RWPE2 (cell line): ENCODE measurements at regions not wholly inside any gene's neighbourhood (a gene's known extent, or its start where the extent isn't known, plus 50 kb on each side); places are given as distances from the start of the nearest gene placed in this dataset.
A peak's percentile ranks its signal among the peaks of the same experiment; 100 is the strongest.

Source experiments
- ATAC-seq: fragments of 200-7000 bp; cut with Tn5 transposase; 3 replicates; pipeline ENCODE4 v1.9.1; 2021; ENCODE audit warnings: low read depth
- DNase-seq: peaks from one replicate; pipeline ENCODE4 v3.0.0-alpha.2; 2020; ENCODE audit warnings: low spot score
- H3K27ac ChIP-seq: fragments of 450-650 bp; 2 replicates; pipeline ENCODE4 v1.5.1; 2017; ENCODE audit warnings: mild to moderate bottlenecking; ENCODE audit not compliant: poor library complexity, severe bottlenecking
- H3K27me3 ChIP-seq: fragments of 250-450 bp; sonication (Bioruptor Pico); 2 replicates; pipeline ENCODE4 v1.5.1; 2021; ENCODE audit warnings: mild to moderate bottlenecking, moderate library complexity; ENCODE audit not compliant: insufficient read depth, poor library complexity, severe bottlenecking
- H3K36me3 ChIP-seq: fragments of 250-450 bp; sonication (Bioruptor Pico); 2 replicates; pipeline ENCODE4 v1.5.1; 2020; ENCODE audit warnings: low read depth, mild to moderate bottlenecking, moderate library complexity
- H3K4me1 ChIP-seq: fragments of 250-450 bp; sonication (Bioruptor Pico); 2 replicates; pipeline ENCODE4 v1.5.1; 2021; ENCODE audit warnings: mild to moderate bottlenecking, moderate library complexity; ENCODE audit not compliant: insufficient read depth, poor library complexity, severe bottlenecking
- H3K4me3 ChIP-seq: fragments of 250-450 bp; sonication (Bioruptor Pico); 2 replicates; pipeline ENCODE4 v1.5.1; 2021; ENCODE audit warnings: mild to moderate bottlenecking, moderate library complexity; ENCODE audit not compliant: severe bottlenecking
- H3K9me3 ChIP-seq: fragments of 250-450 bp; sonication (Bioruptor Pico); 2 replicates; pipeline ENCODE4 v1.5.1; 2021; ENCODE audit warnings: mild to moderate bottlenecking, moderate library complexity; ENCODE audit not compliant: severe bottlenecking
- CTCF ChIP-seq: fragments of 450-650 bp; IDR thresholded peaks from one replicate; pipeline ENCODE4 v1.5.1; 2017; ENCODE audit warnings: mild to moderate bottlenecking, moderate library complexity; ENCODE audit not compliant: poor library complexity, severe bottlenecking

DNA sequence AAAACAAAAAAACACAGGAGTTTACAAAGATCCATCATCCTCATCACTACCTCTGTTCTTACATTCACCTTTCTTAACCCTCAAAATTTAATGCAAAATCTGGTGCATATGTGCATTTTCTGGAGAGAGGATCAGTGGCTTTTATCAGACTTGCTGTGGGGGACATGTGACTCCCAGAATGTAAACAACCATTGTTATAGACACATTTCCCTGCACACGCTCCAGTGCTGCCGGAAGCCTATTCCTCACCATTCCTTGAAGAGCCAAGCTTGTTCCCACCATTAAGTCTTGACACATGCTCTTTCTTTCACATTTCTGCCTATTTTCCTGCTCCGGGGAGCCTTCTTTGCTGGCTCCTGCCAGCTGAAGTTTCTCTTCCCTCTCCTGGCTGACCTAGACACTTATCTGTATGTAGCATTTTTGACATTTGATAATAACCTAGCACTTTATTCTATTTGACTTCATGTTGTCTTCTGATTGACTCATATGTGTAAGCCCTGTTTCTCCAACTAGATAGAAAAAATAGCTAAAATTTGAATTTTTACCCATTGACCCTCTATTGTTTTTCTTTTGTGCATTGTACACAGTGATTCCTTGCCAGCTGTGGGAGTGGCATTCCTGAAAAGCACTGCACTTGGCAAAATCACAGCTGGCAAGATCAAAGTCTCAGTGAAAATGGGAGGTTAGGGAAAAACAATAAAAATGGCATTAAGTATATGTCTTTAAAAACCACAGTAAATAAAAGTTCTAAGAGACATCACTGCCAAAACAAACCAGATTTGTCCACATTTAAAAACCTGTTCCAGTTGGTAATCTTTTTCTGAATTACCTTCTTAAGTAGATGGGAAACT, 76.8 kb upstream of the CIBAR2 start:
- TF ChIP-seq CTCF = no peak
- Histone ChIP-seq H3K36me3 (peaks cover 12% of the 10 kb centered on the region), H3K27me3 (no peaks in the 10 kb centered on the region), H3K9me3 (peaks cover 8% of the 10 kb centered on the region), H3K4me3 (no peak overlapping the region), H3K4me1 (peaks cover 6% of the 10 kb centered on the region), H3K27ac (no peak overlapping the region)
- ATAC-seq (no peak), DNase-seq (no peak)

DNA sequence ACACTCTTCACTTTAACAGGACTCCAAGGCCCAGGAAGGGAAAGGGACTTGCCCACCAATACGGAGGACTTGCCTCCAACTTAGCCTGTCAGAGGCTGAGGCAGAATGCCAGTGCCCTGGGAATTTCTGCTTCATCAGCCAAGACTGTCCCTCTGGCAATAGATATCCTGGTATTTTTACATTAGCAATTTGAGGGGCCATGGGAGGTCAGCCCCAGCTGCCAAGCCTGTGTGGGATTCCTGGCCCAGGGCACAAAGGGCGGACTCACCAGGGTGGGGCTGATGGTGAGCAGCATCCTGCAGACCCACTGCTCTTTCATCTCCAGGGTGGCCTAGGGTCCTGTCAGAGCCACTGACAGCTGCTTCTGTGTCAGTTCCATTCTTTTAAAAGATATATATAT, 78.3 kb upstream of the CIBAR2 start:
- Histone ChIP-seq H3K27me3 (no peaks in the 10 kb centered on the region), H3K9me3 (no peaks in the 10 kb centered on the region), H3K36me3 (no peaks in the 10 kb centered on the region), H3K4me3 (no peak overlapping the region), H3K4me1 (peaks cover 6% of the 10 kb centered on the region), H3K27ac (no peak overlapping the region)
- TF ChIP-seq CTCF = no peak
- DNase-seq (no peak), ATAC-seq (no peak)

DNA sequence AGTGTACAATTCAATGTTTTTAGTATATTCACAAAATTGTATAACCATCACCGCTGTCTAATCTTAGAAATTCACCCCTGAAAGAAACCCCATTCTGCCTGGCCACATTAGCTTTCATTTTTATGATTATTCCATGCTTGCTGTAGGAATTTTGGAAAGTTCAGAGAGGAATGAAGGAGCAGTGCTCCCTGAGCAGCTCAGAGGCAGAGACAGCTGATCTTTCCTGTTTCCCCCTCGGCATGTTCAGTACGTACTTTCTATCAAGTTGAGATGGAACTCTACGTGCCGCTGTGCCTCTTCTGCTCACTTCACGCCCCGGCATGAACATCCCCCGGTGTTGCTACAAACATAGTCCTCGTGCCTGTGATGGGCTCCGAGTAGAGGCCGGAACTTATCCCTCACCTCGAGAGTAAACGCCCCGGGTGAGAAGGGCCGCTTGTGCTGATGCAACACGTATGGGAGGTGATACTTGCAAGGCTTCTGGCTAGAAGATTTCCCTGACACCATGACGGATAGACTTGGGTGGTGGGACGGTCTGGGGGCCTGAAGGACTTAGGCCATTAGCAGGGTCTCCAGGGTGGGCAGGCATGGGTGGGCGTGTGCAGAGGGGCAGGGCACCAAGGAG, 79.2 kb upstream of the CIBAR2 start:
- ATAC-seq = no peak
- Histone ChIP-seq H3K4me3 (no peak overlapping the region), H3K27ac (no peak overlapping the region), H3K27me3 (no peaks in the 10 kb centered on the region), H3K4me1 (peaks cover 6% of the 10 kb centered on the region), H3K36me3 (no peaks in the 10 kb centered on the region), H3K9me3 (no peaks in the 10 kb centered on the region)
- DNase-seq = no peak
- TF ChIP-seq CTCF = no peak

- ATAC-seq (peak; percentile 64; the same call in 1 of the 3 replicates), DNase-seq (no peak)
- Histone ChIP-seq H3K4me1 (peaks cover 6% of the 10 kb centered on the region), H3K9me3 (no peaks in the 10 kb centered on the region), H3K27ac (no peak overlapping the region), H3K4me3 (no peak overlapping the region), H3K36me3 (no peaks in the 10 kb centered on the region), H3K27me3 (no peaks in the 10 kb centered on the region)
- TF ChIP-seq CTCF = no peak
Observed at GRCh38 chr16:85192238-85193114, 80.2 kb upstream of the CIBAR2 start.
